CD1c-positive myeloid dendritic cell (primary cell): ENCODE measurements at regions not wholly inside any gene's neighbourhood (a gene's known extent, or its start where the extent isn't known, plus 50 kb on each side); places are given as distances from the start of the nearest gene placed in this dataset.

Experiments used
- DNase-seq: peaks from one replicate; pipeline ENCODE4 v3.0.0-alpha.2; 2016; ENCODE audit errors: extremely low spot score

DNA sequence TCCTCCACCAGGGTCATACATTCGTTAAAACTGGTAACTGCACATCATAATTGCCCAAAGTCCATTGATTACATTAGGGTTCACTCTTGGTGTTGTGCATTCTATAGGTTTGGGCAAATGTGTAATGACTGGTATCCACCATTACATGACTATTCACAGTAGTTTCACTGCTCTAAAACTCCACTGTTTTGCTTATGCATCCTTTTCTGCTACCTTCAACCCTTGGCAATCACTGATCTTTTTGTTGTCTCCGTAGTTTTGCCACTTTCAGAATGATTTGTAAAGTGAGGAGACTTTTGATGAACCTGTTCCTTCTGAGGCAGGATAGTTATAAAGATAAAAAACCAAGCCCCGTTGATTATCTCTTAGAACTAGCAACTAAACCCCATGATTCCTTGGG lies 187.3 kb upstream of the MCHR2 start:
- DNase-seq, result no peak

DNA sequence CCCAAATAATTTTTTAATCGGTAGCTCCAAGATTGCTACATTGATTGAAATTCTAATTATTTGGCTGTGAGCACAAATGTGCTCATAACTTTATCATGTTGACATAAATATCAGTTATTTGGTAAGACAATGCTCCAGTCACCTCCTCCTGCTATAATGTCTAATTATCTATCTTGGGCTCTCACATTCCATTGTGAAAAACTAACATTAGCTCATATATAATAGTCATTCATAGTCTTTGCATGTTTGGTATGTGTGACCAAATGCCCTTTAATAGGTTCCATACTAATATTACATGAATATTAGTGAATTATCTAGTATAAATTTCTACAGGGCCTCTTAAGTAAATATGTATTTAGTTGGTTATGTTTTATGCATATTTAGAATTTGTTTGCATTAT lies 185.6 kb upstream of the MCHR2 start:
- DNase-seq, result no peak

DNA sequence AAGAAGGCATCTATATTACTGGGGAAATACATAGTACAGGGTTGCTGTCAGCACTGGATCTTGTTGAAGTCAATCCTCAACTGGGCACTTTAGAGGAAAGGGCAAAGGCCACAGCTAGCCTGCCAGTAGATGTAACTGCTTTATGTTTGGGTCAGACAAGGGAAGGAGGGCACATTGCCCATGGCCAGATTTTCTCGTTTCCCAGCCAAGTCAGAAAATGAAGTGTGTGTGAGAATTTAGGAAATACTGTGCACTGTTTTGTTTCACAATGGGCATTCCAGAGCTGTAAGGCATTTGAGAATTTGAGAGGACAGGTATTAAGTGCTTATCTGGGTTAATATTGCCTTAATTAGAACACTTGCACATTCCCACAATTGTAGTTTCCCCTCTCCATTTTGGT lies 183.9 kb upstream of the MCHR2 start:
- no peak for DNase-seq

DNA sequence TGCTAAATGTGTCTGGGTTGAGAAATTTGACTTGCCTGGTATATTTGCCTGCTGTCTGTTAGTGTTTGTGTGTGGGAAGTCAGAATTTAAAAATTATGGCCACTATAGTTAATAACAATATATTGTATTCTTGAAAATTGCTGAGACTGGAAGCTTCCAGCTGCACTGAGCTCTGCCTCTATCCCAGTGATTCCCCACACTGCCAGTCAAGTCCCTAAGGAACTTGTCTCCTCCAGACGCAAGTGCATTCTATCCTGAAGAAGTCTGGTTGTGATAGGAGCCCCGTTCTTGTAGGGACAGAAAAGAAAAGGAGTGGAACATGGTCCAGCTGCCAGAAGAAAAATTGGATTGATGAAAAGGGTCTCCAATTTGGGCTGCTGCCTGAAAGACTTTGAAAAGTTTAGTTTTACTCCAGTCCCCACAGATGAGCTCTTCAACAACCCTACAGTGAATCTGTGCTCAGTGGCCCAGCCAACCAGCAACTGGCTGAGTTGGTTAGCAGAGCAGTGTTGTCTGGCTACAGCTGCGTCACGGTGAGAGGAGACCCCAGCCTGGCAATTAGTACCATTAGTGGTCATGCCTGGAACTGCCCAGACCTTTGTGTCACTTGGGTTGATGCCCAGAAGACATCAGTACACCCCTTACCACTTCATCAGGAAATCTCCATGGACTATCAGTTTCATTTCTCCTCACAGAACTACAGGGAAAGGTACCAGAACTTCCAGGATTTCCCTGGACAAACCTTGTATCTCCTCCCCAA lies 183.1 kb upstream of the MCHR2 start:
- DNase-seq, result no peak

DNA sequence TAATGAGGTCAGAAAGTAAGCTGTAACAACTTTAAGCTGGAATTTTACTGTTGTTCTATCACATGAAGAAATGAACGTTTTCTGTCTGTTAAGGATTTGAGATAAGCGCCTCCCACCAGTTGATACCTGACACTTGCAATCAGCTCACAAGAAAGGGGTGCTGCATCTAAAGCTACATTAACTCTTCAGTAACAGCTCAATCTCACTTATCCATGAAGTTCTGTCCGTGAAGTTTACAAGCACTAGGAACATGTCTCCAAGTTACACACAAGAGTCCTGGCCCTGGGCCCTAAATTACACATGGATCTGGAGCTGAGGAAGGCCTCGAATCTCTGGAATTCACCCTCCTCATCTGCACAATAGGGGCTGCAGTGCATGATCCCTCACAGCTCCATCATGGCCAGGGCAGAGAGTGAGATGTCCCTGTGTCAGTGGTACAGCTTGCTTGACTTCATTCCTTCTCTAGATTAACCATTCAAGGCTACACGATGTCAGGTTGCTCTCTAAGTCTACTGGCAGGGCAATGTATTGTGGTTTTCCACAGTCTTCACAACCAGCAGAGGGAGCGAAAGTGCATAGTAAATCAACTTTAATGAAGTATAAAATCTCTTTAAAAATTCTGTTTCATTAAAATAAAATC lies 182.4 kb upstream of the MCHR2 start:
- DNase-seq, result no peak

DNA sequence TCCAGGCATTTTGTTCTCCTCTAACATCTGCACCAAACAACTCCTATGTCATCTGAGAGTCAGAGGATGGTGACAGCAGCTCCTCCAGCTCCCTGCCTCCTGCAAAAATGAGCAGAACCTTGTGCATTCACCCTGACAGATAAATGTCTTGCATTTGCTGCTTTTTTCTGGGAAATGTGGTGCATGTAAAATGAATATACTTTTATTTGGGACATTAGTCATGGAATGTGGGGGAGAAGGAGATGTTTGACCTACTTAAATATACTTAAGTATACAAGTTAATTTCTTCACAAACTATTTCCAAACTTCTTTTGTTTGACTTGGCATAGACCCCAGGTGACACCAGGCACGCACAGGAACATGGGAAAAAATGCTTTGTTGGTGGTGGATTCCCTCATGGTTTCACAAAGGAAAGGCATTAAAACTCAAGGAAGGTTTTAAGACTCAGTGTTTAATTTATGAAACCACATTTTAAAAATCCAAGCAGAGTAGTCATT lies 181.8 kb upstream of the MCHR2 start:
- DNase-seq, result no peak

DNA sequence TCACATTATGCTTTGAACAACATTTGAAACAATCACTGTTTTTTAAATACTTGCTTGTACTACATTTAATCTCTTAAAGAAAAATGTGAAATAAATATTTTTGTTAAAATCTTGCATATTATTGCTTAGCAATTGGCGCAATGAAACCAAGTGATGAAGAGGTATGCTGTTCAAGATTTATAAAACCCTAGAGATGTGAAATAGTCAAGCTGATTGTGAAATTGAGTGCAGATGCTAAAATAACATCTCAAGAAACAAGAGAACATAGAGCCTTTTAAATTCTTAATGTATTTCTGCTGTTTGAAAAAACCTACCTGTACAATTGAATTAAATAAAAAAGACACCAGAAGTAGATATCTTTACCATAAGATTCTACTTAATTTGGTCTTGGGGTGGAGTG lies 179.2 kb upstream of the MCHR2 start:
- no peak for DNase-seq

DNA sequence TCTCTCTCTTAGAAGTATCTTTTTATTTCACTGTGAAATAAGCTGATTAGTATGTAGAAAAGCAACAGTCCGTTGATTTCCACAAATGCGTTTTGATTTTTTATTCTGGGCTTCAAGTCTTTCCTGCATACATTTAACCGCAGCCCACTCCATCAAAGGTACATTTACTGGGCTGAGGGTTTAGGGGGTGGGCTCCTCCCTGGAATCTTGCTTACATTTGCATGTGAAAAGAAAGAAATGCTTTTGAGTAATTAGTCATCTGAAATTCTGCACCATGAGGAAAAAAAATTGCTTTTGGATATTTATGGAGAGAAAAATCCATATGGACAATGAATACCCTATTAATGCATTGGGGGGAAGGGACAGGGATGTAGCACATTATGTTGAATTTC lies 178.3 kb upstream of the MCHR2 start:
- no peak for DNase-seq

DNA sequence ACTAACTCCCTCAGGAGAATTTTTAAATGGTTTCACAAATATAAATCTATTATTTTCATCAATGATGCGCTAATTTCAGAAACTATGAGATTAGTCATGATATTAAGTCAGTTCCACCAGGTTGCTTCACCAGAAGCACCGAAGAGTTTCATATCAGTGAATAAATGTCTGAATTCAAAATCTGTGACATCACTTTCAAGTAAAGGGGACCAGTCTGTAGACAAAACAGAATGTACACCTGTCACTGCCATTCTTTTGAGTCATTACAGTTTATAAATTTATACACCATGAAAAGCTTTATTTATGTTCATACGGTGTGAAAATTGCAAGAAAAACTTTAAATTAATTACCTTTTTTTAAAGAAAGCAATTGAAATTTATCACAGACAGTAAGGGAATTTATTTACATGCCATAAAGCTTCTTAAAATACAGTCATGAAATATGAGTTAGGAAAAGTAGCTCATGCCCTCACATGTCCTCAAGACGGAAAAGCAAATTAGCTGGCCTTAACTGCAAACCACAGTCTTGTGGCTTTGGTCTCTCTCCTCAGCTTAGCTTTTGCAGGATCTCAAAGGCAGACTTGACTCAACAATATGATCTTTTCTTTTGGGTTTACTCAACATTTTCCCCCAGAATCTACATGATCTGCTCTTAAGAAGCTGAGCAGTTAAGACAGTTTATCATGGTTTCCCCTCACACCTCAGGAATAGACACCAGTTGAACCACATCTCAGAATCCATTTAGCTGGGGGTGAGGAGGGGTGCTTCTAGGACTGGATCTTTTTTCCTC lies 177.7 kb upstream of the MCHR2 start:
- DNase-seq, result no peak

DNA sequence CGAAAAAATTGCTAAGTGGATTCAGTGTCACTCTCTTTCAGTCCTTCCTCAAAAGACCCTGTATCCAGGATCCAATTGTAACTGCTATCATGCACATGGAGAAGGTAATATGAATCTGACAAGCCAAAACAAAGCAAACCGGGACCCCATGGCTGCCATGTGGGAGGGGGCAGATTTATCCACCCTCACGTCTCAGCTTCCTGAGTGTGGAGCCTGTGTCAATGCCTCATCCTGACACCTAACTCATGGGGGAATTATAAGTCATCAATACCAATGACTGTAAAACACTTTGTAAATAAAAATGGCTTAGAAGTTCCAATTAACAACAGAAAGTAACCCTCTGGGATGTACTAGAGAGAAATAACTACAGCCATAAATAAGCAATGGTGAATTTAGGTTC lies 174.1 kb upstream of the MCHR2 start:
- DNase-seq, result no peak

DNA sequence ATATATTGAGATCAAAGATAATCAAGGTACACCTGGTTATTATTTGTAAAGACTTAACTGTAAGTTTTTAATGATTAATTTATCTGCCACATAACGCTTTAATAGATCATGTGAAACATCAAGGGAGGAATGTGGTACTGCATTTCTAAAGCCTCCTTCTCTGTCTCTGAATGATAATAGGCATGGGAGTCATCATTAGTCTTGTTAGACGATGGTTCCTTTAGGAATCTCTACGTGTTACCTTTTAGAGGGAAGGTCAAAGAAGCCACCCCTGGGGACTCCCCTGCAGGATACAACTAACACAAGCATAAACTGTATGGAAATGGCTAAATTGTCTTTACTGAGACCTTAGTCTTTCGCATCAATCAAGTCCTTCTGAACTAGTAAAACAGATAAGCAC lies 173.6 kb upstream of the MCHR2 start:
- no peak for DNase-seq

DNA sequence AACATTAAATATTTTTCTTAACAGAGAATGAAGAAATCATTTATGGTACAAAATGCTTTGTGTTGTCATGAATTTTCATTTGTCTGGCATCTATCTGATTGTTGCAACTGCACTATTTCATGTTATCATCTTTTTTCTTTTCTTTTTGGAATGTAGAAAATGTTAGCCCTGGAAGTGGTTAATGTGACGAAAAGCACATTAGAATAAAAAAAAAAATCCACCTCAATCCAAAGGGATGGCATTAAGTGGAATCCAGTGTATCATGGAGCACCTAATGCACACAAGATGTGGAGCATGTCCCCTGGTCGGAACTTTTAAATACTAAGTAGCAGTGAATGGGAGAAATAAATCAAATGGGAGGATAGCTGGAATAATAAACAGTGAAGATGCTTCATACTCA lies 172.9 kb upstream of the MCHR2 start:
- no peak for DNase-seq

DNA sequence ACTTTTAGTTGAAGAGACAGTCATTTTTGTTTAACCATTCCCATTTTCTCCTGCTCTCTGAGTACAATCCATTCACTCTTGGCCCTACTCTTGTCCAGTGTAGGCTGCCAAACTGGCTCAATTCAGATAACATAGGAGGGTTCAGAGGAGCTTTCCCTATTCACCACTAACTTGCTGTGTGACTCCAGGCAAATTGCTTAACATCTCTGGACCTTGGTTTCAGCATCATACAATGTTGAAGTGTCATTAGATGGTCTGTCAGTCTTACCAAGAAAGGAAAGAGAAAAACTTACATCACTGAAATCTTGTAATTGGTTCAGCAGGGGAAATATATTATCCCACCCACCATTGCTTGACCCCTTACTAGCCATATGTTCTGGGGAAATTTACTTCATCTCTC lies 171.4 kb upstream of the MCHR2 start:
- DNase-seq, result no peak

DNA sequence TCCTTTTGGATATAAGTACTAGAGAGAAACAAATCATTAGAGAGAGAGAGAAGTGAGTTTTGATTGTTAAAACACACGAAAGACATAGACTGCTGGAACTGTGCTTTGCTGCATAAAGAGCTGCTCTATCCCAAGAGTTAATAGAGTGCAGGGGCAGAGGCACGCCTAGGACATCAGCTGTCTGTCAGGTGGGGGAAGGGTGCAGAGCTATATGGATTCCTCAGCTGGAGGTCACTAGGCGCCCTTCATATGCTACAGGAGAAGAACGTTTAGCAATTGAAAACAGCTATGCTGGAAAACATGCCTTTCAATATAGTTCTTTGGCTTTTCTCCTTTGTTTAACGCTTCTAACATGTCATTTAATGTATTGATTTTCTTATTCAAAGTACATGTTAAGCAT lies 169.0 kb upstream of the MCHR2 start:
- no peak for DNase-seq

DNA sequence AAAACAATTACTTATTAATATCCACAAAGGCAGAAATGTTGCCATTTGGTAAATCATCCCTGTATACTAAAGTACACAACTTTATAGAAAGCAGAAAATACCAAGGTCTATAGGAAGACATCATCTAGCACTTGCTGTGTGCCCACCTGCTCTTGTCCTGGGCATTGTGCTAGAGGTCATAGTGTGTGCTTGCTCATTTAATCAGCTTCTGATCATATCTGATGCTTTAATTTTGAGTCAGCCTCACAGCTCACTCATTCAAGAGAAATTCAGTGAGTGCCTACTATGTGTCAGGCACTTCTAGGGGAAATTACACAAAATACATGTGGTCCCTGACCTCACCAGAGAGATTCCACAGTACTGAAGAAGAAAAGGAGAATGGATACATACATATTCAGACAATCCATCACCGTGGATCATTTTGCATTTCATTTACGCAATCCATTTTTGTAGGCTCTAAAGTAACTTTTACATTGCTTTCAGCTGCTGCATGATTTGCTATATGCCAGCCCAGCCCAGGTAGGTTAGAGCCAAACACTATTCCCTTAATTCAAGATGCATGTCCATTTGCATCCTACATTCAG lies 167.9 kb upstream of the MCHR2 start:
- no peak for DNase-seq

DNA sequence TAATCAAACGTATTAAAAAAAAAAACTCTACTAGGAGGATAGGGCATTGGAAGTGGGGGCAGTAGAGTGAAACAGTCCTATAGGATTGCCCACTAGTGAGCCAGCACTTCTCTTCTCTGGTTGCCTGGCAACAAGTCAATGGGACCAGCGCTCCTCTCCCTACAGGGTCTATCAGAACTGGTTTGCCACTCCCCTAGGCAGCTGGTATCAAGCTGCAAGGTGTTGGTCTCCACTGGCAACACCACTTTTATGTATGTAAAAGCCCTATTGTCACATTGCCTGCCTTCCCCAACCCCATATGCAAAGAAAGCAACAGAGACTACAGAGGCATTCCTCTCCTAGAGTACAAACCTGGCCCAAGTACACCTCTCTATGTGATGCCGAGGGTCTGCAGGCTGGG lies 166.9 kb upstream of the MCHR2 start:
- DNase-seq, result no peak

DNA sequence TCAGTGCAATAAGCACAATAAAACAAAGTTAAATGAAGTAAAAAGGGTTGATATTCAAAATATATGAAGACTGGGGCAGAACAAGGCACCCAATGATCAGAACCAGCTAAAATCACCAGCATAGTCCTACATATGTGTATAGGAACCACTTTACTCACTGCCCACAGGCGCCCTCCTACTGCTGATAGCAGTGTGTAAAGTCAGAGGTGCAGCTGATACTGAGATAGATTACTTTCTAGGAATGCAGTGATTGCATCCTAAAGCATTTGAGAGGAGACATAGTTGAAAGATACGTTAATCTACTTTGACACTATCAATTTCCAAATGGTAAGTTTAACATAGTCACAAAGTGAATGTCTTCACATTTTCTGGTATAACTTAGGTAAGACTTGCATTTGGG lies 161.1 kb upstream of the MCHR2 start:
- no peak for DNase-seq

DNA sequence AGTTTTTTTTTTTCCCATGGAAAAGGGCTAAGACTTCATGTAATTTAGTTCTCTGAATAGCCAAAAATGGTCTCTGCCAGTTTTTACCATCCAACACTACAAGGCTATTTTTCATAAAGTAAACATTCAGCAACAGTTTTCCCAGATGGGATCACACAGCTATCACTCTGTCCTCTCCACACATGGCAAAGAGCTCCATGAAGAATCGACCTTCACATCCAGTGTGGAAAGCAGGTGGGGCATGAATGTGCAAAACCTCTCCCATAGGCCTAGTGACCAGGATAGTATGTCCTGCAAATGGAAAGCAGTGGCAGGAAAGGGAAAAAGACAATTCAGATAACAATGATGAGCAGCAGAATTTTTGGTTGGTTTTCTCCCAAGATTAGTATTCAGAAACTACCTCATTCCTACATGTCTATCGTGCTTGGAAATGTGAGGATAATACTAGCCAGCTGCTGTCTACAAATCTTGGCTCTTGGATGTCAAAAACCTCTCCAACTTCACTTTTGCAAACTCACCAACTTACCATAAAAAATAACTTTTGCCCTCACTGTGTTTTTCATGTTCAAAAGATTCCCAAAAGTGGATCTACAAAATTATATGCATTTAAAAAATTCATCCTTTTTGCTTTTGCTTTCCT lies 159.7 kb upstream of the MCHR2 start:
- DNase-seq, result no peak

DNA sequence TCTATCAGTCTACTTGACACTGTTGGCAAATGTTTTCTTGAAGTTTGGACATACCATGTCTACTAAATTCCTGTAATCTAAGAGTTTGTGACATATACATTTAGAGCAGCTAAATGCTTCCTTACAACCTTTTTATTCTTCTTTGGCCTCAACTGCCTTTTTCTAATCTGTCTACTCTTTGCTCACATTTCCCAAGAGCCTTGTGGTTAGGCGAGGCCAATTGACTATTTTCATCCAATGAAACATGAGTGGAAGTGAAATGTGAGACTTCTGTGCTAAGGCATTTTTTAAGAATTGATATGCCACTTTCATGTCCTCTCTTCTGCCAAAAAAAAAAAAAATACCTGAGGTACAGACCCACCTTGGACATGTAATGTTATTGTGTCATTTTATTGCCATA lies 158.2 kb upstream of the MCHR2 start:
- no peak for DNase-seq

DNA sequence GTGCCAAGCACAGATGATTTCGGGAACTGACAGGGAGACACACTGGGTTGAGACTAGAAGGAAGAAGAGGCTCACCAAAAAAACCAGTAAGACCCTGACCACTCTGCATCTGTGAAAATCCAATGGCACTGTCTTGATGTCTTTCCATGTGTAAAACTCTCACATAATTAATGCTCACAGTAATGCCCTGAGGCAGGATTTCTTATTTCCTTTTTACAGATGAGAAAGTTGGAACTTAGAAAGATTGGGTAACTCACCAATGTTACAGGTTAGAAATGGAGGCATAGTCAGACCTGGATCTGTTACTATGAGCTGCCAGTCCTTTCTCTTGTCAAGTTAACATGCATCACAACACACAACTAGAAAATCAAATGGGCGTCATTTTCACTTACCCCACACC lies 151.0 kb upstream of the MCHR2 start:
- no peak for DNase-seq

DNA sequence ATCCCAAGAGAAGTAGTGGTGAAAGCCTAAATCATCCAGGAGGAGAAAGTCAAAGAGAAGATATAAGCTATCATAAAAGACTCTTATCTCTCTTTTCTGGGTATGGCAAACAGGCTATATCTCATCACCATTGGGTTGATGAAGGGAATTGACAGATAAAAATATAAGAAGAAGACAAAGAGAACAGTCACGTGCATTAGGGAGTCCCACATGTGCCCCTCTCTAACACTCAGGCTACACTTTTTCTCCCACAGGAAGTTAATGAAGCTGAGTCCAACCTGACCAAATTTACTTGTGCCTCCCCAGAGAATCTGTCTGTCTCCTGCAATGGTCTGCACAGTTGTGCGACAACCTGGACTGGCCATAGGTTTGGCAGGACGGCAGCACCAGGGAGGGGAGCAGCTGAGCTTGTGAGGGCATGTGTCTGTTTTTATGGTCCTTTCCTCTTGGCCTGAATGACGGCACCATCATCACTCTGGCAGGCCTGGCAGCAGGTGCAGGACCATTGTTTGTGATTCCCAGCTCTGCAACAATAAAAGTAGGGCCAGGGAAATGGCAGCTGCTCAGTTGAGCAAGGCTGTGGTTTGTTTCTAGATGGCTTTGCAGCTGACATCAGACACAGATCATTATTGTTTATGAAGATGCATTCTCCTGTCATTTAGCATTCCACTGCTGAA lies 144.5 kb upstream of the MCHR2 start:
- no peak for DNase-seq
